Breast epithelium (tissue), 4 donors: ENCODE measurements at regions not wholly inside any gene's neighbourhood (a gene's known extent, or its start where the extent isn't known, plus 50 kb on each side); places are given as distances from the start of the nearest gene placed in this dataset.
A peak's percentile ranks its signal among the peaks of the same experiment; 100 is the strongest.

ENCODE experiments used
- DNase-seq, 2 donors: peaks; one replicate each; pipeline ENCODE4 v3.0.0-alpha.2; 2019; ENCODE audit warnings: low spot score in 2 of 2
- H3K27ac ChIP-seq, 2 donors: fragments of 200-600 bp; sonication (generic) in 1 of 2; one replicate each; pipeline ENCODE4 v1.5.1; 2016 to 2019; ENCODE audit warnings: mild to moderate bottlenecking in 1 of 2
- H3K27me3 ChIP-seq, 2 donors: fragments of 200-600 bp; sonication (generic) in 1 of 2; one replicate each; pipeline versions ENCODE4 v1.5.1 to v1.6.0; 2017 to 2019; ENCODE audit warnings: control low read depth in 1 of 2, mild to moderate bottlenecking in 1 of 2
- H3K36me3 ChIP-seq: fragments of 200-600 bp; one replicate; pipeline ENCODE4 v1.5.1; 2019
- H3K4me1 ChIP-seq, 2 donors: fragments of 200-600 bp; sonication (generic); one replicate each; pipeline ENCODE4 v1.5.1; 2016 to 2019; ENCODE audit warnings: control low read depth in 1 of 2
- H3K4me3 ChIP-seq, 3 donors: fragments of 200-600 bp; sonication (generic); 1 replicate in 2 of 3; 2 replicates in 1 of 3; pipeline ENCODE4 v1.5.1; 2016 to 2019; ENCODE audit warnings: mild to moderate bottlenecking in 3 of 3, moderate library complexity in 2 of 3
- H3K9me3 ChIP-seq, 2 donors: fragments of 200-600 bp; sonication (generic) in 1 of 2; one replicate each; pipeline ENCODE4 v1.5.1; 2016 to 2019; ENCODE audit warnings: control low read depth in 1 of 2
- POLR2A ChIP-seq: fragments of 450-650 bp; IDR thresholded peaks from one replicate; pipeline ENCODE4 v1.6.1; 2016; ENCODE audit warnings: antibody characterized with exemption, mild to moderate bottlenecking, moderate library complexity
- POLR2AphosphoS5 ChIP-seq, 3 donors: sonication (generic); formaldehyde crosslinking; IDR thresholded peaks; one replicate each; pipeline ENCODE4 v1.6.1; 2017; ENCODE audit warnings: antibody characterized with exemption in 3 of 3
- intact Hi-C: fragments of 100-400 bp; cut with DNase I; formaldehyde crosslinking; loops from one replicate; pipeline ENCODE4 v1.15.1; 2023; ENCODE audit warnings: low total_unique reads
- TF ChIP-seq, protein P1 (sequence below), 3 donors: fragments of 450-650 bp; IDR thresholded peaks; one replicate each; pipeline ENCODE4 v1.5.1; 2016 to 2017; ENCODE audit warnings: antibody characterized with exemption in 3 of 3, mild to moderate bottlenecking in 3 of 3, moderate library complexity in 3 of 3

DNA sequence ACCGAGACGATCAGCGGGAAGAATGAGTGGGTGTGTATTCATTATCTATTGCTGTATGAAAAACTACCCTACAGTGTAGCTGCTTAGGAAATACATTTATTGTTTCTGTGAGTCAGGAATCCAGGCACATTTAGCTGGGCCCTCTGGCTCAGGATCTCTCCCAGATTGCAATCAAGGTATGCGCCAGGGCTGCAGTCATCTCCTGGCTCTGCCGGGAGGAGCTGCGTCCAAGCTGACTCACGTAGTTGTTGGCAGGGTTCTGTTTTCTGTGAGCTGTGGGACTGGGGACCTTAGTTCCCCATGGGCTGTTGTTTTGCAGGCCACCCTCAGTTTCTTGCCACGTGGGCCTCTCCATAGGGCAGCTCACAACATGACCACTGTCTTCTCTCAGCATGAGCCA lies 68.2 kb upstream of the FUCA2 start:
- Histone ChIP-seq H3K36me3 (no peaks in the 10 kb centered on the region), H3K4me1 (no peaks in the 10 kb centered on the region), H3K27me3 (no peaks in the 10 kb centered on the region), H3K4me3 (no peak overlapping the region), H3K9me3 (no peaks in the 10 kb centered on the region), H3K27ac (no peak overlapping the region)
- DNase-seq, result no peak
- TF ChIP-seq POLR2A (no peak), POLR2AphosphoS5 (IDR thresholded peaks at IDR 0.05) (peak in 1 of 3 donors; percentile 52)
- intact Hi-C loops, result loop anchor here (10.0 kb wide), 1 partner anchor 435 kb away; no protein-coding TSS in a partner anchor

DNA sequence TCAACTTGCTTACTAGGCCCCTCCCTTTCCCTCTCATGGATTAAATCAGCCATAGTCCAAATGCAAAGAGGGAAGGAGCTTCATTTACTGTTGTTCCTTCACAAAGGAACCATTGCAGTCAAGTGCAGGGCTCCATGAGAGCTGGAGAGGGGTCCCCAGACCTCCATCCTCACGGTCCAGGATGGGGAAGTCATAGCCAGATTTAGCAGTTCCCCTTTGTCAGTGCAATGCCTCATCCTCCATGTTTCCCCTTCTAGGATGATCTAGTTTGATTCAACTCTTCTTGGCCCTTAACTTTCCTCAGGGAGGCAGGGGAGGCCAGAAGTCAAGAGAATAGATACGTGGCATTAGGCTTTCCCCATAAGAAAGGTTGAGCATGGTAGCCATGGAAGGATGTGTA lies 66.5 kb upstream of the FUCA2 start:
- H3K4me3 ChIP-seq, result no peak overlapping the region
- no peaks in the 10 kb centered on the region for H3K27me3 ChIP-seq
- no peak overlapping the region for H3K27ac ChIP-seq
- H3K36me3 ChIP-seq, result no peaks in the 10 kb centered on the region
- no peak for DNase-seq
- no peaks in the 10 kb centered on the region for H3K9me3 ChIP-seq
- TF ChIP-seq POLR2AphosphoS5 (IDR thresholded peaks at IDR 0.05) (no peak), POLR2A (no peak)
- TF ChIP-seq, protein P1, sequence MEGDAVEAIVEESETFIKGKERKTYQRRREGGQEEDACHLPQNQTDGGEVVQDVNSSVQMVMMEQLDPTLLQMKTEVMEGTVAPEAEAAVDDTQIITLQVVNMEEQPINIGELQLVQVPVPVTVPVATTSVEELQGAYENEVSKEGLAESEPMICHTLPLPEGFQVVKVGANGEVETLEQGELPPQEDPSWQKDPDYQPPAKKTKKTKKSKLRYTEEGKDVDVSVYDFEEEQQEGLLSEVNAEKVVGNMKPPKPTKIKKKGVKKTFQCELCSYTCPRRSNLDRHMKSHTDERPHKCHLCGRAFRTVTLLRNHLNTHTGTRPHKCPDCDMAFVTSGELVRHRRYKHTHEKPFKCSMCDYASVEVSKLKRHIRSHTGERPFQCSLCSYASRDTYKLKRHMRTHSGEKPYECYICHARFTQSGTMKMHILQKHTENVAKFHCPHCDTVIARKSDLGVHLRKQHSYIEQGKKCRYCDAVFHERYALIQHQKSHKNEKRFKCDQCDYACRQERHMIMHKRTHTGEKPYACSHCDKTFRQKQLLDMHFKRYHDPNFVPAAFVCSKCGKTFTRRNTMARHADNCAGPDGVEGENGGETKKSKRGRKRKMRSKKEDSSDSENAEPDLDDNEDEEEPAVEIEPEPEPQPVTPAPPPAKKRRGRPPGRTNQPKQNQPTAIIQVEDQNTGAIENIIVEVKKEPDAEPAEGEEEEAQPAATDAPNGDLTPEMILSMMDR (IDR thresholded peaks at IDR 0.05), result no peak
- intact Hi-C loops, result loop anchor here (10.0 kb wide), 1 partner anchor 437 kb away; no protein-coding TSS in a partner anchor
- no peaks in the 10 kb centered on the region for H3K4me1 ChIP-seq

DNA sequence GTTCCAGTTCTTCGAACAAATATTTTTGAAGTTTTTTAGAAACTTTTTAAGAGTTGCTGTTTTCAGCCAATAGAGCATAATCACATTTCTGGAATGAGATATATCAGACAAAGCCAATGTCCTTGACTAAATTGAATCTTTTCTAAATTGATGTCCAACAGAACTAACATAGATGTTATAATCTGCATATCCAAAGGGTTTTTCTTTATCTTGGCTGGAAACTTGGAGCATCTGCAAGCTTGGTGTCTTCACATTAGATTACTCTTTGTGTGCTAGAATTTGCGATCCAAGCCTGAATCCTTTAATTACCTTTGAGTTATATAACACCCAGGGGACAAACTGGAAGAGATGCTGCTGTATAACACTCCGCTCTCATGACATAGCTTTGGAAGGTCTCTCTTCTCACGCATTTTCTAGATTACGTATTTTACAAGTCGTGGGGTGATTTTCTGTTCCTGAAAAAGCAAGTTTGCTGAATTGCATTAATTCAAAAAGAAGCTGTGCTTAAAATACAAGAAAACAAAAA lies 64.4 kb upstream of the FUCA2 start:
- intact Hi-C loops, result loop anchor here (10.0 kb wide), 1 partner anchor 439 kb away; no protein-coding TSS in a partner anchor
- H3K27ac ChIP-seq, result no peak overlapping the region

DNA sequence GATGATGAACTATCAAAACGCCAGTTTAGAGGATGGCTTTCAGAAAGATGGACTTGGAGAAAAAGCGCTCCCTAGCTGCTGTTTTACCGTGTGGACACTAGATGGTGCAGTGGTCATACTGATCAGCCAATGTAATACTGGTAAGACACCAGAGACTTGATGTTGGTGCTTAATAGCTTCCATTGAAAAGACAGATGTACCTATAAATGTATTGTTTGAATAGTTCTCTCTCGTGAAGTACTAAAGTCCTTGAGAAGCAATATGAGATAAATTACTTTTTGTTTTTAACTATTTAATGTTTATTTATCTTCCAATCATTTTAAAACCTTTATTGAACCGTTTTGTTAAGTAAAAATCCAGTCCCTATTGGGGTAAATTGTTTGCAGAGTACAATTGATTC lies 63.9 kb upstream of the FUCA2 start:
- intact Hi-C loops, result loop anchor here (10.0 kb wide), 1 partner anchor 439 kb away; no protein-coding TSS in a partner anchor
- no peaks in the 10 kb centered on the region for H3K27me3 ChIP-seq
- H3K27ac ChIP-seq, result no peak overlapping the region
- no peak overlapping the region for H3K4me3 ChIP-seq
- H3K36me3 ChIP-seq, result no peaks in the 10 kb centered on the region
- H3K9me3 ChIP-seq, result no peaks in the 10 kb centered on the region
- peak in 1 of 2 donors; percentile 28 for DNase-seq
- no peaks in the 10 kb centered on the region for H3K4me1 ChIP-seq
- TF ChIP-seq, protein P1 (IDR thresholded peaks at IDR 0.05), result peak; percentile 77 to 92 (median 87)
- TF ChIP-seq POLR2AphosphoS5 (IDR thresholded peaks at IDR 0.05), result no peak

More for the DNA sequence above, 64.4 kb upstream of the FUCA2 start:
- no peak for TF ChIP-seq POLR2A
- TF ChIP-seq, protein P1 (IDR thresholded peaks at IDR 0.05), result no peak
- TF ChIP-seq POLR2AphosphoS5 (IDR thresholded peaks at IDR 0.05), result no peak
- H3K4me3 ChIP-seq, result no peak overlapping the region
- DNase-seq, result no peak
- no peaks in the 10 kb centered on the region for H3K36me3 ChIP-seq
- H3K9me3 ChIP-seq, result no peaks in the 10 kb centered on the region
- H3K27me3 ChIP-seq, result no peaks in the 10 kb centered on the region
- H3K4me1 ChIP-seq, result no peaks in the 10 kb centered on the region

DNA sequence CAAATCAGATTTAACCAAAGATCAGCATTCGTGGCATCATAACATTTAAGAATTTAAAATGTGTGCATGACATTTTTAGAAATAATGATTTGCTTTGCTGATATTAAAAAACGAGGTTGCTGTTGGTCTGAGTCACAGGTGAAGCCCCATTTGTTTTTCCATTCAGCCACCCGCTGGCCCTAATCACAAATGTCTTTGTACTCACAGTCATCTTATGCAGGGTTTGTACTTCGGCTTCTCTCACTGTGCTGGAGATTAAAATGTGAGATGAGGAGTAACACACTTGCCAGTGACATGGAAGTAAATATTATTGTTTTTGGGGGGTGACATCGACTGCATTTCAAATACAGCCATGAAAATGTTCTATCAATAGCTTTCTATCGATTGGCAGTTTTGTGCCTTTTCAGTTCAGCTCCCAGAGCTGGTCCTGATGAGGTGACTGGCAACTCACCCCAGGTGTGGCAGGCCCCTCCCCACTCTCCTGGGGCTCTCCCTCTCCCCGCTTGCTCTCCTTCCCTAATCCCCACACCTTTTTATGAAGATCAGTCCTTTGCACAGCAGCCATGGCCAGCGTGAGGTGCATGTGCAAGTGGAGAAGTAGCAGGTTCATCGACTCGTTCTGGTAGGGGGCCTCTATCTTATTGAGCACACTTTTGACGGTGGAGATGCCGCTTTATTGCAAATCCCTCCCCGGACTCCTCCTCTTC lies 58.8 kb upstream of the FUCA2 start:
- no peak for DNase-seq
- Histone ChIP-seq H3K9me3 (no peaks in the 10 kb centered on the region), H3K4me3 (no peak overlapping the region), H3K27me3 (no peaks in the 10 kb centered on the region), H3K4me1 (no peaks in the 10 kb centered on the region), H3K36me3 (no peaks in the 10 kb centered on the region), H3K27ac (no peak overlapping the region)
- intact Hi-C loops, result loop anchor here (10.0 kb wide), 1 partner anchor 445 kb away; no protein-coding TSS in a partner anchor
- no peak for TF ChIP-seq POLR2A
- no peak for TF ChIP-seq POLR2AphosphoS5 (IDR thresholded peaks at IDR 0.05)
- TF ChIP-seq, protein P1 (IDR thresholded peaks at IDR 0.05), result no peak
